ENCODE measurements at regions not wholly inside any gene's neighbourhood (a gene's known extent, or its start where the extent isn't known, plus 50 kb on each side); places are given as distances from the start of the nearest gene placed in this dataset.

- TF ChIP-seq SAFB2 (CRISPR knock-in tag; IDR thresholded peaks at IDR 0.05; ENCODE audit: borderline replicate concordance, low read depth) = no peak
- peak; percentile 92 for TF ChIP-seq ZNF746 (CRISPR knock-in tag; IDR thresholded peaks at IDR 0.05)
- no peak for TF ChIP-seq SETDB1 (CRISPR knock-in tag; IDR thresholded peaks at IDR 0.05; ENCODE audit: borderline replicate concordance)
- no peak; the same call in 1 of the 2 replicates for TF ChIP-seq ZFP90 (CRISPR knock-in tag; IDR thresholded peaks at IDR 0.05; ENCODE audit: borderline replicate concordance)
- no peak; the same call in 1 of the 2 replicates for TF ChIP-seq KDM2A (CRISPR knock-in tag; IDR thresholded peaks at IDR 0.05; ENCODE audit: borderline replicate concordance, low read depth)
- TF ChIP-seq ZNF605 (CRISPR knock-in tag; IDR thresholded peaks at IDR 0.05) = peak; percentile 74
- no peak for TF ChIP-seq THAP8 (CRISPR knock-in tag; IDR thresholded peaks at IDR 0.05; ENCODE audit: borderline replicate concordance)
- TF ChIP-seq ZNF205 (CRISPR knock-in tag; IDR thresholded peaks at IDR 0.05) = peak; percentile 84
- peak; percentile 97 for TF ChIP-seq FOXO1 (CRISPR knock-in tag; IDR thresholded peaks at IDR 0.05)
- TF ChIP-seq ZNF335 (CRISPR knock-in tag; IDR thresholded peaks at IDR 0.05) = no peak
- no peak for TF ChIP-seq SNRNP70 (IDR thresholded peaks at IDR 0.05; ENCODE audit: low read depth, low read length)
- TF ChIP-seq MTA3 (CRISPR knock-in tag; IDR thresholded peaks at IDR 0.05) = no peak
- TF ChIP-seq MIER3 (CRISPR knock-in tag; IDR thresholded peaks at IDR 0.05; ENCODE audit: borderline replicate concordance) = peak; percentile 54; the same call in 1 of the 2 replicates
- TF ChIP-seq ZNF280B (CRISPR knock-in tag; IDR thresholded peaks at IDR 0.05; ENCODE audit: borderline replicate concordance) = peak; percentile 61; the same call in 1 of the 2 replicates
- TF ChIP-seq IRX3 (CRISPR knock-in tag; IDR thresholded peaks at IDR 0.05; ENCODE audit: borderline replicate concordance, low read depth) = peak; percentile 72; the same call in 1 of the 2 replicates
- peak; percentile 47; the same call in 1 of the 2 replicates for TF ChIP-seq ZNF556 (CRISPR knock-in tag; IDR thresholded peaks at IDR 0.05; ENCODE audit: borderline replicate concordance)
- TF ChIP-seq DNMT3B (CRISPR knock-in tag; conservative IDR thresholded peaks at IDR 0.05) = no peak
- TF ChIP-seq SRF (IDR thresholded peaks at IDR 0.05; ENCODE audit: low read depth, low read length) = no peak
- no peak for TF ChIP-seq HINFP (CRISPR knock-in tag; IDR thresholded peaks at IDR 0.05; ENCODE audit: low read depth)
- TF ChIP-seq NR2F2 (IDR thresholded peaks at IDR 0.05; ENCODE audit: borderline replicate concordance, low read depth) = peak; percentile 78
- peak; percentile 51 for TF ChIP-seq GATAD1 (CRISPR knock-in tag; IDR thresholded peaks at IDR 0.05)
- TF ChIP-seq ZNF780A (CRISPR knock-in tag; IDR thresholded peaks at IDR 0.05) = no peak
- peak; percentile 69; the same call in 1 of the 2 replicates for TF ChIP-seq THRA (CRISPR knock-in tag; IDR thresholded peaks at IDR 0.05; ENCODE audit: borderline replicate concordance)
Observed at GRCh38 chr1:25168193-25169071, 63.9 kb downstream of the SYF2 start (continued).

Measured in HepG2 (cell line).